ENCODE measurements at regions not wholly inside any gene's neighbourhood (a gene's known extent, or its start where the extent isn't known, plus 50 kb on each side); places are given as distances from the start of the nearest gene placed in this dataset.

DNA sequence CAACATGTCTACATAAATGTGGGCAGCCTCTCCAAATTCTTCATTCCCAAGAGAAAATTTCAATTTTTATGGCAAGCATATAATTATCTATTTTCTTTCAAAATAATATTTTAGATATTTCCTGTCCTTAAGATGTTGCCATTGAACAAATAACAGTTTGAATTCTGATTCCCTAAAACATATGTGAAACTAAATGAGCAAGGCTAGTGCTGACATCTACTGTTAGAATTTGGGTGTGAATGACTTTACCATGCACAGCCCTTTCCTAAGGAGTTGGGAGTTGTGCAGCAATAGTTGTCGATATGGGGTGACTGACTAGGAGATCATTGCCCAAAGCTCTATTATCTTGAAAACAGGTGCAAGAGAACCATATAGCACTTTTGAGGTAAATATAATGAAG is 108.2 kb upstream of the SLC38A4 start:
- Histone ChIP-seq H3K36me3 (ENCODE audit: control insufficient read depth, insufficient read depth, low read length) (no peaks in the 10 kb centered on the region), H2AFZ (no peak overlapping the region), H3K4me3 (ENCODE audit: low read depth, low read length) (no peak overlapping the region), H3K27ac (no peak overlapping the region), H3K4me1 (no peaks in the 10 kb centered on the region), H3K27me3 (ENCODE audit: control insufficient read depth, insufficient read depth, low read length) (no peaks in the 10 kb centered on the region), H3K9me3 (ENCODE audit: control insufficient read depth, low read length) (no peaks in the 10 kb centered on the region), H3K9ac (no peak overlapping the region), H3K79me2 (no peaks in the 10 kb centered on the region), H3K4me2 (ENCODE audit: low read length) (no peak overlapping the region)
- TF ChIP-seq, protein P1, sequence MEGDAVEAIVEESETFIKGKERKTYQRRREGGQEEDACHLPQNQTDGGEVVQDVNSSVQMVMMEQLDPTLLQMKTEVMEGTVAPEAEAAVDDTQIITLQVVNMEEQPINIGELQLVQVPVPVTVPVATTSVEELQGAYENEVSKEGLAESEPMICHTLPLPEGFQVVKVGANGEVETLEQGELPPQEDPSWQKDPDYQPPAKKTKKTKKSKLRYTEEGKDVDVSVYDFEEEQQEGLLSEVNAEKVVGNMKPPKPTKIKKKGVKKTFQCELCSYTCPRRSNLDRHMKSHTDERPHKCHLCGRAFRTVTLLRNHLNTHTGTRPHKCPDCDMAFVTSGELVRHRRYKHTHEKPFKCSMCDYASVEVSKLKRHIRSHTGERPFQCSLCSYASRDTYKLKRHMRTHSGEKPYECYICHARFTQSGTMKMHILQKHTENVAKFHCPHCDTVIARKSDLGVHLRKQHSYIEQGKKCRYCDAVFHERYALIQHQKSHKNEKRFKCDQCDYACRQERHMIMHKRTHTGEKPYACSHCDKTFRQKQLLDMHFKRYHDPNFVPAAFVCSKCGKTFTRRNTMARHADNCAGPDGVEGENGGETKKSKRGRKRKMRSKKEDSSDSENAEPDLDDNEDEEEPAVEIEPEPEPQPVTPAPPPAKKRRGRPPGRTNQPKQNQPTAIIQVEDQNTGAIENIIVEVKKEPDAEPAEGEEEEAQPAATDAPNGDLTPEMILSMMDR (IDR thresholded peaks at IDR 0.05) = peak; percentile 38

DNA sequence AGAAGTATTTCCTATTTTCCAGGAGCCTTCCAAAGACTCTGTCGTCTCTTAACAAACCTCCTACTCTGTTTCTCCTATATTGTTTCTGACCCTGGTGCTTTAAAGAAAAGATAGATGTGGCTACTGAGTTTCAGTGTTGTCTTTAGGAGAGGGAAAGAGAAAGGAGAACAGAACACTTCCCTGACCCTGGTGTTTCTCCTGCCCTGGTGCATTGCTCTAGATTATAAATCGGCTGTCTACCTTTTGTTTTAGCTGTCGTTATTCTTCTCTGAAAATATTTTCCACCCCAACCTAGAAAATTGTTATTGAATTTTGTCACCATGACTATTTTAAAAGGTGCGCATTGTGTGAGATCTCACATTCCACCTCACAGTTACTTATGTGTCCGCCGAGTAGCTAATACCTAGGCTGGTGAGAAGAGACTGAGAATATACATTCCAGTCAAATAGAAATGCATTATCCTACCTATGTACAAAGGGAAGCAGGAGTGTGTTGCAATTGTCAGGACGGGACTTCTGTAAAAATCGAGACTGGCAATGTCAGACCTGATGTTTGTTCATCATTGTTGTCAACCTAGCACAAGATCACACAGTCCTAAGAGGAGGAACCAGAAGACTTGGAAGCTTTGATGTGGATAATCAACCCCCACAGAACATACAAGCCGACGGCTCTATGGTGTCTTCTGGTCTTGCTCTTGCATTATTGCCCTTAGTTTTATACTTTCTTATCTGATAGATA is 108.7 kb upstream of the SLC38A4 start:
- Histone ChIP-seq H3K4me2 (ENCODE audit: low read length) (no peak overlapping the region), H2AFZ (no peak overlapping the region), H3K9me3 (ENCODE audit: control insufficient read depth, low read length) (no peaks in the 10 kb centered on the region), H3K27ac (no peak overlapping the region), H3K4me1 (no peaks in the 10 kb centered on the region), H3K9ac (no peak overlapping the region), H3K79me2 (no peaks in the 10 kb centered on the region), H3K36me3 (ENCODE audit: control insufficient read depth, insufficient read depth, low read length) (no peaks in the 10 kb centered on the region), H3K27me3 (ENCODE audit: control insufficient read depth, insufficient read depth, low read length) (no peaks in the 10 kb centered on the region), H3K4me3 (ENCODE audit: low read depth, low read length) (no peak overlapping the region)
- TF ChIP-seq, protein P1 (IDR thresholded peaks at IDR 0.05) = peak; percentile 1

DNA sequence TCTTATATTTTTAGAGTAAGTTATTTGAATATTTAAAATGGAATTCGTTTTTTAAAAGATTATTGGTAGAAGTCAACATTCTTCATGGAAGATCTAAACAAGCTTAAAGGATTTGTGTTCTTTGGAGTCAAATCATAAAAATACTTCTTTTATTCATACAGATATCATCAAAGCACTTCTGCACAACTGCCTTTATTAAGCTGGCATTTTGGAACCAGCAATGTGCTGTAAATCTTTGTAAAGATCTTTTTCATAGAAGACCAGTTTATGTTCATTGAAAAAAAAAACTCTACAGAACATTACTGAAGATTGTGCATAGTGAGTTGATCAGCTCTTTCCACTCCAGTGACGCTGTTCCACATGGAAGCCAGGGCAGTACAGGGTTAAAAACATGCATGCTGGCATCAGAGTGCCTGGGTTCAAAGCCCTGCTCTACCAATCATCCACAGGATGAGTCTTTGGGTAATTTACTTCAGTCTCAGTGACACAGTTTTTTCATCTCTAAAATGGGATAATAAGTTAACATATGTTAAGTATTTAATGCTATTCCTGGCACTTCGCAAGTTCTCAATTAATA is 109.6 kb upstream of the SLC38A4 start:
- H3K4me3 ChIP-seq (ENCODE audit: low read depth, low read length) = no peak overlapping the region
- no peaks in the 10 kb centered on the region for H3K9me3 ChIP-seq (ENCODE audit: control insufficient read depth, low read length)
- no peaks in the 10 kb centered on the region for H3K79me2 ChIP-seq
- TF ChIP-seq, protein P1 (IDR thresholded peaks at IDR 0.05) = no peak
- no peak overlapping the region for H2AFZ ChIP-seq
- H3K4me1 ChIP-seq = no peaks in the 10 kb centered on the region
- no peaks in the 10 kb centered on the region for H3K36me3 ChIP-seq (ENCODE audit: control insufficient read depth, insufficient read depth, low read length)
- H3K27ac ChIP-seq = no peak overlapping the region
- H3K27me3 ChIP-seq (ENCODE audit: control insufficient read depth, insufficient read depth, low read length) = no peaks in the 10 kb centered on the region
- H3K9ac ChIP-seq = no peak overlapping the region
- no peak overlapping the region for H3K4me2 ChIP-seq (ENCODE audit: low read length)

DNA sequence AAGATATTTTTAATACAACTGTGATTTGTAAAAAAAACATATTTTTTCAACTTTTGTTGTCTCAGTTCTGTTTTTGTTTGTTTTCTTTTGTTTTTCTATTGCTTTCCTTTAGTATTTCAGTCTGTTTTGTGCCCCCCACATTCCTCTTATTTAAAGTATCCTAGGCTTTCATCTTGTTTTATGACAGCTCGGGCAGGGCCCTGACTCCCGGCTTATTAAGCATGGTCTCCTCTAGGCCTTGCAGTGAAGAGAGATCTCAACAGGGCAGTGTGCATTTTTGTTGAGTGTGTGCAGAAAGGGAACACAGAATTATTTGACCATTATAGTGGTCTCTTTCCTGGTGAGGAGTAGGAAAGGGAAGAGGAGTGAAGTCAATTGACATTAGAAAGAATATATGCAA is 110.2 kb upstream of the SLC38A4 start:
- Histone ChIP-seq H3K4me2 (ENCODE audit: low read length) (no peak overlapping the region), H3K4me3 (ENCODE audit: low read depth, low read length) (no peak overlapping the region), H3K27ac (no peak overlapping the region), H3K36me3 (ENCODE audit: control insufficient read depth, insufficient read depth, low read length) (no peaks in the 10 kb centered on the region), H3K9me3 (ENCODE audit: control insufficient read depth, low read length) (no peaks in the 10 kb centered on the region), H3K79me2 (no peaks in the 10 kb centered on the region), H3K9ac (no peak overlapping the region), H3K27me3 (ENCODE audit: control insufficient read depth, insufficient read depth, low read length) (no peaks in the 10 kb centered on the region), H2AFZ (no peak overlapping the region), H3K4me1 (no peaks in the 10 kb centered on the region)
- TF ChIP-seq, protein P1 (IDR thresholded peaks at IDR 0.05) = no peak
